ENCODE measurements at regions not wholly inside any gene's neighbourhood (a gene's known extent, or its start where the extent isn't known, plus 50 kb on each side); places are given as distances from the start of the nearest gene placed in this dataset.

DNA sequence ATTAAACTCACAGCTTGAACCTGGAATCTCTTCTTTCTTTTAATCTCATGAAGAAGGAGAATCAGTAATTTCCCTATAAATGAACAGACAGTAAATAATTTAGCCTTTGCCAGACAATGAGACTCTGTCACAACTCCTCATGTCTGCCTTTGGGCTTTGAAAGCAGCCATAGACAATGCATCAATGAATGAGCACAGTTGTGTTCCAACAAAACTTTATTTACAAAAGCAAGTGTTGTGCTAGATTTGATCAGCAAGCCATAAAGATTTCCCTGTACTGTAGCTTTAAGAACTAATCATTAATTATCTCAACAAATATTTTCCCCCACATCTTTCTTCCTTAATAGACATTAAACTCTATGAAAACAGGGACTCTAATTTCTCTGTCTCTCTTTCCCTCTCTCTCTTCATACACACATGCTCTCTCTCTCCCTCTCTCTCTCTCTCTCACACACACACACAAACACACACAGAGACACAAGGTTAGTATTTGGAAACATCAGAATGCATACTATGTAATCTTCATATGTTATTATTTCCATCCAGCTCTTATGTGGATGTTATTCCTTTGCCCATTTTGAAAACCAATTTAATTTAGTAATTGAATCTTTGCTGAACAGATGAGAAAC is 1209.8 kb upstream of the CDH6 start (continued):
- TF ChIP-seq CTCF (conservative IDR thresholded peaks at IDR 0.05; ENCODE audit: low read depth in 2 of 2) = no peak
- TF ChIP-seq CREB1 (CRISPR knock-in tag; IDR thresholded peaks at IDR 0.05; ENCODE audit: low read depth) = no peak
- TF ChIP-seq ZNF114 (CRISPR knock-in tag; IDR thresholded peaks at IDR 0.05) = no peak

- no peaks in the 10 kb centered on the region for H3K36me3 ChIP-seq (ENCODE audit: insufficient read depth)
- no peak overlapping the region for H3K27ac ChIP-seq (ENCODE audit: low read depth)
- H3K4me1 ChIP-seq (ENCODE audit: insufficient read depth) = peaks cover 11% of the 10 kb centered on the region; the same call in 1 of the 2 replicates
- Mint-ChIP-seq H3K36me3 (ENCODE audit: low read depth) (no peaks in the 10 kb centered on the region), H3K27ac (no peak overlapping the region), H3K9me3 (no peaks in the 10 kb centered on the region), H3K4me1 (peaks cover 24% of the 10 kb centered on the region), H3K27me3 (ENCODE audit: insufficient read depth, low read depth, poor library complexity) (no peaks in the 10 kb centered on the region), H3K4me3 (no peak overlapping the region)
- no peak overlapping the region for H2AFZ ChIP-seq
- no peak overlapping the region for H3K4me2 ChIP-seq
- no peak overlapping the region for H3K4me3 ChIP-seq
- no peaks in the 10 kb centered on the region for H3K79me2 ChIP-seq (replicated peaks; ENCODE audit: insufficient read depth)
- H4K20me1 ChIP-seq (replicated peaks; ENCODE audit: insufficient read depth) = no peaks in the 10 kb centered on the region
- TF ChIP-seq ZNF114 (CRISPR knock-in tag; IDR thresholded peaks at IDR 0.05) (no peak), REST (IDR thresholded peaks at IDR 0.05; ENCODE audit: unreplicated experiment) (no peak), CREB1 (CRISPR knock-in tag; IDR thresholded peaks at IDR 0.05; ENCODE audit: low read depth) (no peak), ZNF462 (CRISPR knock-in tag; IDR thresholded peaks at IDR 0.05) (no peak), NANOG (IDR thresholded peaks at IDR 0.05; ENCODE audit: borderline replicate concordance) (no peak), CTCF (conservative IDR thresholded peaks at IDR 0.05; ENCODE audit: low read depth in 2 of 2) (no peak), EZH2 (IDR thresholded peaks at IDR 0.05; ENCODE audit: low read depth, unreplicated experiment) (no peak), POLR2AphosphoS5 (IDR thresholded peaks at IDR 0.05; ENCODE audit: low read depth) (no peak)
- TF ChIP-seq, protein P1, sequence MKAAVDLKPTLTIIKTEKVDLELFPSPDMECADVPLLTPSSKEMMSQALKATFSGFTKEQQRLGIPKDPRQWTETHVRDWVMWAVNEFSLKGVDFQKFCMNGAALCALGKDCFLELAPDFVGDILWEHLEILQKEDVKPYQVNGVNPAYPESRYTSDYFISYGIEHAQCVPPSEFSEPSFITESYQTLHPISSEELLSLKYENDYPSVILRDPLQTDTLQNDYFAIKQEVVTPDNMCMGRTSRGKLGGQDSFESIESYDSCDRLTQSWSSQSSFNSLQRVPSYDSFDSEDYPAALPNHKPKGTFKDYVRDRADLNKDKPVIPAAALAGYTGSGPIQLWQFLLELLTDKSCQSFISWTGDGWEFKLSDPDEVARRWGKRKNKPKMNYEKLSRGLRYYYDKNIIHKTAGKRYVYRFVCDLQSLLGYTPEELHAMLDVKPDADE (IDR thresholded peaks at IDR 0.05) = no peak
- ATAC-seq = no peak
- no peaks in the 10 kb centered on the region for H3F3A ChIP-seq (replicated peaks; ENCODE audit: low read depth)
- H3K27me3 ChIP-seq (ENCODE audit: insufficient read depth) = no peaks in the 10 kb centered on the region
- DNase-seq (ENCODE audit: low spot score) = no peak
- no peaks in the 10 kb centered on the region for H3K9me2 ChIP-seq (ENCODE audit: insufficient read depth)
Measured at GRCh38 chr5:29982457-29982856, 1211.0 kb upstream of the CDH6 start.

Measured in GM23338 (cell line).